ENCODE measurements at regions not wholly inside any gene's neighbourhood (a gene's known extent, or its start where the extent isn't known, plus 50 kb on each side); places are given as distances from the start of the nearest gene placed in this dataset.

- Histone ChIP-seq H3K4me3 (replicated peaks; ENCODE audit: insufficient read depth, low read length) (no peak overlapping the region), H3K27me3 (ENCODE audit: insufficient read depth, poor library complexity, severe bottlenecking) (no peaks in the 10 kb centered on the region), H3K27ac (replicated peaks) (no peak overlapping the region)
- TF ChIP-seq SPI1 (IDR thresholded peaks at IDR 0.05; ENCODE audit: borderline replicate concordance, low read depth) (no peak), REST (IDR thresholded peaks at IDR 0.05; ENCODE audit: insufficient replicate concordance, low read depth) (no peak), GABPA (IDR thresholded peaks at IDR 0.05; ENCODE audit: low read depth) (no peak)
- DNase-seq (ENCODE audit: low read depth in 1 of 2, low spot score in 1 of 2) = no peak
These were observed 72.0 kb upstream of the CALCR start for GRCh38 chr7:93646538-93646937.

- TF ChIP-seq CTCF (IDR thresholded peaks at IDR 0.05; ENCODE audit: insufficient read depth, low read length) = no peak
- no peak overlapping the region for H3K27ac ChIP-seq (replicated peaks)
- H3K4me3 ChIP-seq (replicated peaks; ENCODE audit: insufficient read depth, low read length) = no peak overlapping the region
- no peaks in the 10 kb centered on the region for H3K27me3 ChIP-seq (ENCODE audit: insufficient read depth, poor library complexity, severe bottlenecking)
- DNase-seq (ENCODE audit: low read depth in 1 of 2, low spot score in 1 of 2) = no peak
These were observed 61.8 kb upstream of the CALCR start for GRCh38 chr7:93636276-93636675.

- H3K4me3 ChIP-seq (replicated peaks; ENCODE audit: insufficient read depth, low read length) = no peak overlapping the region
- DNase-seq (ENCODE audit: low read depth in 1 of 2, low spot score in 1 of 2) = no peak
- TF ChIP-seq REST (IDR thresholded peaks at IDR 0.05; ENCODE audit: insufficient replicate concordance, low read depth) (no peak), CTCF (IDR thresholded peaks at IDR 0.05; ENCODE audit: insufficient read depth, low read length) (no peak), SPI1 (IDR thresholded peaks at IDR 0.05; ENCODE audit: borderline replicate concordance, low read depth) (no peak), GABPA (IDR thresholded peaks at IDR 0.05; ENCODE audit: low read depth) (no peak)
- H3K27me3 ChIP-seq (ENCODE audit: insufficient read depth, poor library complexity, severe bottlenecking) = no peaks in the 10 kb centered on the region
- H3K27ac ChIP-seq (replicated peaks) = no peak overlapping the region
These were observed 57.8 kb upstream of the CALCR start for GRCh38 chr7:93632371-93632770.

- Histone ChIP-seq H3K4me3 (replicated peaks; ENCODE audit: insufficient read depth, low read length) (no peak overlapping the region), H3K27ac (replicated peaks) (no peak overlapping the region), H3K27me3 (ENCODE audit: insufficient read depth, poor library complexity, severe bottlenecking) (no peaks in the 10 kb centered on the region)
- DNase-seq (ENCODE audit: low read depth in 1 of 2, low spot score in 1 of 2) = no peak
- TF ChIP-seq POLR2AphosphoS5 (IDR thresholded peaks at IDR 0.05; ENCODE audit: low read depth) (no peak), GABPA (IDR thresholded peaks at IDR 0.05; ENCODE audit: low read depth) (no peak), CTCF (IDR thresholded peaks at IDR 0.05; ENCODE audit: insufficient read depth, low read length) (no peak), REST (IDR thresholded peaks at IDR 0.05; ENCODE audit: insufficient replicate concordance, low read depth) (no peak), SPI1 (IDR thresholded peaks at IDR 0.05; ENCODE audit: borderline replicate concordance, low read depth) (no peak)
These were observed 54.8 kb upstream of the CALCR start for GRCh38 chr7:93629291-93629801.

All from HL-60 (cell line).